GM21423 (cell line): ENCODE measurements at regions not wholly inside any gene's neighbourhood (a gene's known extent, or its start where the extent isn't known, plus 50 kb on each side); places are given as distances from the start of the nearest gene placed in this dataset.

Experiments used
- ATAC-seq: cut with Tn5 transposase; IDR thresholded peaks from one replicate; pipeline ENCODE4 v1.9.1; 2021; ENCODE audit warnings: mild to moderate bottlenecking, moderate library complexity; ENCODE audit not compliant: unreplicated experiment

DNA sequence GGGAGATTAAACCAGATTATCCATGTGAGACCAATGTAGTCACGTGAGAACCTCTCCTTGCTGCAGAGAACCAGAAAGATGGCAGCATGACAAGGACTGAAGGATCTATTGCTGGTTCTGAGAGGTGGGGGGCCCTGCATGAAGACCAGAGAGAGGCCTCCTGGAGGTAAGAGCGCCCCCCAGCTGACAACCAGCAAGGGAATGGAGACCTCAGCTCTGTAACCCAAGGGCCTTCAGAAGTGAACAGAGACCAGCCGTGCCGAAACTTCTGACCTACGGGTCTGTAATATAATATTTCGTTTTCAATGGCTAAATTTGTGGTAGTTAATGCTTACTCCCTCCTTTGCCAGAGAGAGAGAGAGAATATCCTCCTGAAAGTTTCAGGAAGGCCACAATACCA lies 524.1 kb upstream of the TBX3 start:
- ATAC-seq = no peak

DNA sequence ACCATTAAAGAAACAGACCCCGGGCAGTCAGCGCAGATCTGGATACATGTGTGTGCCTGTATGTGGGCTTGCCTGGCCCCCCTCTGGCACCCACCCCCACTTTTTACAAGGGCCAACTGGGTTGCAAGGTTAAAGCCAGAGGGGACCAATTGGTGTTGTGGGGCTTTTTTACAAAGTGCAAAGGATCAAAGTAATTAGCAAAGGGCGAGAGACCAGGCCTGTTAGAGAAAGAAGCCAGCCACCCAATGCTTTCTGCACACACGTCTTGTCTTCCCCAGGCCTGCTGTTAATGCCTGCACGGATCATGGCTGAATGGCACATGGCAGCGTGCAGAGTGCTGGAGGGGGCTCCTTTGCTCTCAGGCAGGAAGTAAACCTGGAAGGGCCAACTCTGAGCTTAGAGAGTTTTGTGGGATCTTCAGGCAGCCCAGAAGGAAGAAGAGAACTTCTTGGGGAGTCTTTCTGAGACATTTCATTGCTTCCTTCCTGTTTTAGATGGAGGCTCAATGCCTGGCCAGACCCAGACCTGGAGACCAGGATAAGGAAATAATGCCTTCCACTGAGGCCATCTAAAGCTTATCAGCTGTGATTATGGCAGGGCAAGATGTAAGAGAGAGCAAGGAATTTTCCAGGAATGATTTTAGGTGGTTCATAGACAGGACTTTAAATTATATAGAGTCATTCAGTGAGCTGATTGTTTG lies 523.4 kb upstream of the TBX3 start:
- no peak for ATAC-seq

DNA sequence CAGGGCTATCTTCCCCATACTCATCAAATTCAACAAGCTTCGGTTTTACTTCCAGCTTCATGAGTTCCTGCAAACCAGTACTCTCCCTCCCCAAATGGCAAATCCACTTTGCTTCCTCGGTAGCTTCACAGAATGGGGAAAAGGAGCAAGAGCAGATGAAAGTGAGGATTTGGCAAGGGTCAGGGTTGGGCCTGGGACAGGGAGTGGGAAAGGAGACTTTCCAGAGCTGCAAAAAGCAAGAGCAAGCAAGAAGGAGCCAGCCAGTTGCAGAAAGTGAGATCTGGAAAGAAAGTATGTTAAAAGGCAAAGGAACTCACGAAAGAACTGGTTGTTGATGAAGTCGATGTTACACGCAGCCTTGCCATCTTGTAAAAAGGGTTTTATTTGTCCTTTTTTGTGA lies 522.8 kb upstream of the TBX3 start:
- no peak for ATAC-seq

DNA sequence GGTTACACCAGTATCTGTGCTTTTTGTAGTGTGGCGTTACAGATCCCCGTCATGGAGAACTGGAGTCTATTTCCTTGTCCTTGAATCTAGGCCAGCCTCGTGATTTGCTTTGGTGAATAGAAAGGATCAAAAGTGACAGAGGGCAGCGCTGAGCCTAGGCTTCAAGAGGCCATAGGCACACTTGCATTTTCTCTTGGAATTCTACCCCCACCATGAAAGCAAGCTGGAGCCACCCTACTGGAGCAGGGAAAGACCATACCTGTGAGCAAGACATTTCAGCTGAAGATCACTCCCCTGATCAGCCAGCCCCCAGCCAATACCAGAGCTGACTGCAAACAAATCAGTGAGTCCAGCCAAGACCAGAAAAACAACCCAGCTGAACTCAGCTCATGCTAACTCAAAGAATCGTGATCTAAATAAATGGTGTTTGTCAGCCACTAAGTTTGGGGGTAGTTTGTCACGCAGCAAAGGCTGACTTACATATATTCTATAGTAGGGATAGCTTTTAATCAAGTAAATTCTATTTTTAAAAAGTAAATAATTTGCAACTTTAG lies 521.9 kb upstream of the TBX3 start:
- ATAC-seq = no peak

DNA sequence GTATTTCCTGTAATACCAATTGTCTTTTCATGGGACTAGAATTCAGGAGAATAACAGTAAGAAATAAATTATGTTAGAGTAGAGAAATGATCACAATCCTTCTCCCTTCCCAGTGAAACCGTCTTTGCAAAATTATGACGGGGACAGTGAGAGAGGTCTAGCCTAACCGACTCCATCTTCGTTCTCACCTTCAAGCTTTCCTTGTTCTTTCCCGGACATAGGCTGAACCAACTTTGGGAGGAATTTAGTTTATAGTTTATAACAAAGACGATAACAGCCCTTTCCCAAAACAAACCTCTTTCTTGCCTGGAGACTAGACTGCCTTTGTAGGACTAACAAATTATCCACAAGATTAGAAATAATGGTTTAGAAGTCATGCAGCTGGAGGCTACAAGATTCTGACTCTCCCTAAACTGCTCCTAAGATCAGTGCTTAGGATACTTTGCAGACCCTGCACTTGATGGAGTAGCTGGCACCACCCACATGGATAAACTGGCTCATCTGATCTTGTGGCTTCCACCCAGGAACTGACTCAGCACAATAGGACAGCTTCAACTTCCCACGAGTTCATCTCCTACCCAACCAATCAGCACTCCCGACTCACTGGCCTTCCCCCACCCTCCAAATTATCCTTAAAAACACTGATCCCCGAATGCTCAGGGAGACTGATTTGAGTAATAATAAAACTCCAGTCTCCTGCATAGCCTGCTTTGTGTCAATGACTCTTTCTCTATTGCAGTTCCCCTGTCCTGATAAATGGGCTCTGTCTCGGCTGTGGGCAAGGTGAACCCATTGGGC lies 521.2 kb upstream of the TBX3 start:
- no peak for ATAC-seq

DNA sequence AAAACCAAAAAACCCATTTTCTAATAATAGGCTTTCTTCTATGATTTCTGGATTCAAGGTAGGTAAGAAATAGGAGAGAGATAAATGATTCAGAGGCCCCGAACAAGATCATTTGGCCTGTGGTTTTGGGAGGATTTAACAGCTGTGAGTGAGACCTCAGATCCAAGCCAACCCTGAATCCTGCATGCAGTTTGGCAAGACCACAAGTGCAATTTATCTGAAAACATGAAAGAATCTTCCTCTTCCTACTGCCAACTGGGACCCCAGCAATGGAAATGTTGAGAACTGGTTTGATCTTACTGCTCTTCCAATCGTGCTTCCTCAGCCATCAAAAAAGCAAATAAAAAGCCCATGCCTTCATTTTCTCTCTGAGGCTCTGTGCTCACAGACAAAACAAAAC lies 519.7 kb upstream of the TBX3 start:
- ATAC-seq = no peak

DNA sequence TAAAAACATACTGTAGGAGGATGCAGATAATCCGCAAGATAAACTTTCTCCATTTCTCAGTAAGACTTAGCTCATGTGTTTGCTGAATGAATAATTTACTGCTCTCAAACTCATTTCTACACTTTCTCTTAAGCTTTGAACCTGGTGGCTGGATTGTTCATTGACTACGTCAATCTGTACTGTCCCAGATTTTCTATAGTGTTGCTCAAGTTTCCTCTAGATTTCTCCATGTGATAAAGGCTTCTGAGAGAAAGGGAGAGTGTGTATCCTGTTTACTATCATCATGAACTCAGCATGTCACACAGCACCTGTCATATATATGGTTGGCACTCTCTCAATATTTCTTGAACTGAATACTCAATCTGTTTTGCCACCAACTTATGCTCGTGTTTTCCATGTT lies 518.0 kb upstream of the TBX3 start:
- ATAC-seq = no peak

DNA sequence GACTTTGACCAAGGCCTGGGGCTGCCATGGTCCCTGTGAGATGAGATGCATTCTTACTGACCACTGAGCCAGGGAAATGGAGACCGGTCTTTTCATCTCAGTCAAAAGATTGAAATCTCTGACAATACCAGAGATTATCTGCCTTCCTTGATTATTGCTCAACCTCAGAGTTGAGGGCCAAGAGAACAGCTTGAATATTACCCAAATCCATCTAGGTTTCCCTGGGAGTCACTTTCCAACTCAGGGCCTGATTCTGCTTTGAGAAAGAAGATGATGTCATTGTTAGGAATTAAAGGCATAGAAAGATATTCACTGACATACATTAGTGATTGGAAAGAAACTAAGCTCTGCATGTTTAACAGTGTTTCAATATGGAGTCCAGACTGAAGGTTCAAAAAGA lies 515.9 kb upstream of the TBX3 start:
- ATAC-seq = no peak

DNA sequence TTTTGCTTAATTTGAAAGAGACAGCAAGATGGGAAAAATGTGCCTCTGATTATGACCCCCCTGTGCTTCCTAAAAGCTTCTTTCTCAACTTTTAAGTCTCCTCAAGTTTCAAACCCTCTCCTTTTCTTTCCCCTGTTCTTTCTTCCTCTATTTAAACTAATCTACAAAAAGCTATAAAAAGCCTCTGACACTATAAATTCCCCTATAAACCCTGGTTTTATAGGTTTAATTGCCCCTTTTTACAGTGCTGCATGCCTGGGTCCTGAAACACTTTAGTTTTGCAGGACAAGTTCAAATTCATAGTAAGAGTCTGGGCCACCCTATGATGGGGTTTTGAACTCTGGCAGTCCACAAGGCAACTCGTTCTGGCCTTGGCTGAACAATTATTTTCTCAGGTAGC lies 510.9 kb upstream of the TBX3 start:
- ATAC-seq = no peak

DNA sequence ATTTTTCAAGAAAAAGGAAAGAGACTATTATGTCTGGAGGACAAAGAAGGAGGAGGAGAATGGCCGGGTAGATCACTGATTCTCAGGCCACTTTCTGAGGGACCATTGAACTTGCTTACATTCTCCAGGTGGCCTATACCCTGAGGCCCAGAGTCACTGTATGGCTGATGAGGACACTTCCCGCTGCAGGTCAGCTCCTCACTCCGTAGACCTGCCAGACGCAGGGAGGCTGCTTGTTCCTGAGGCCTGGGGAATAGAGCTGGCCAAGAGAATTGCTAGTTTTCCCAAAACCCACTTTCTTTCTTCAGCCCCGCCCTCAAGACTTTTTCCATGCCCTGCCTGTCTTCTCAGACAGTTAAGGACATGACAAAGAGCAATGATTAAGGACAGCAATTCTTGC lies 510.5 kb upstream of the TBX3 start:
- no peak for ATAC-seq

DNA sequence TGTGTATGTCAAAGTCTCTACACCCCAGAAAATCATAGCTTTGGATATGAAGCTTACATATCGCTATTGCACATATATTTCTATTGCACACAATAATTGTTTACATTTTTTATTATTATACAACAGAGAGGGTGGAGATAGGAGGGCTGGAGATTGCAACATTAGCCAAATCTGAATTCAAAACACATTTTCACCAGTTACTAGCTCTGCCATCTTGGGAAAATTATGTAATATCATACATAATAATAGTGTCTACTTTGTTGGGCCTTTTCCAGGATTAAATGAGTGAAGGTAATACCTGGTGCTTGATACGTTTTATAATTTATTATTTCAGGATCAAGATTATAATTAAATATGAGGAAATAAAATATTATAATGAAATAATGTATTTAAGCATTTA lies 507.4 kb upstream of the TBX3 start:
- ATAC-seq = no peak

DNA sequence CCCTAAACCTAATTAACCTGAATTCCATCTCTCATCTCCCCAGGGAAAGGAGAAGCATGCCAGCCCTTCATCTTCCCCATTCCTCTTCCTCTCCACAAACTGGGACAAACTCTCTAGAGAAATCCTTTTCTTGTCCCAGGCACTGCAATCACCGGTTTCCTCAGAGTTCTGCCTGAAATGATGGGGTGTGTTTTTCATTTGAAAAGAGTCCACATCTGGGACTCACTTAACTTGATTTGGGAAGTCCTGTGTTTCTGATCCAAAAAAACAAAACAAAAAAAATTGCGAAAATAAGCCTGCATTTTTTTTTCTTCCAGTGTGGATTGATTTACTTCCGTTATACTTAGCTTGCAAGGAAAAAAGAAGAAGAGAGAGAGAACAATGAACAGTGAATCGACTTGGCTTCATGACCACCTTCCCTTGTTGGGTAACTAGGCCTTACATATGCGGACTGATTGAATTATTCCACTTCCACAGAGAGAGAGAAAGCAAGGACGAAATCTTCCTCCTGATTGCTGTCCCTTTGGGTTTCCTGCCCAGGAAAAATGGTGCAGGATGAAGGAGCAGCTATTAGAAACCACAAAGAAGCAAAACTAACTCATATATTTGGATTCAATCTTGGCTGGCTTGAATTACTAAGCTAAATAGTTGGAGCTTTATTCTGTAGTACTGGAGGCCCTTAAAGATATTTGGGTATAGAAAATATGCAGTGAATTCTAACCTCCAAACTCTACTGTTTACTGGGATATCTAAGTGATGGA lies 506.2 kb upstream of the TBX3 start:
- no peak for ATAC-seq

DNA sequence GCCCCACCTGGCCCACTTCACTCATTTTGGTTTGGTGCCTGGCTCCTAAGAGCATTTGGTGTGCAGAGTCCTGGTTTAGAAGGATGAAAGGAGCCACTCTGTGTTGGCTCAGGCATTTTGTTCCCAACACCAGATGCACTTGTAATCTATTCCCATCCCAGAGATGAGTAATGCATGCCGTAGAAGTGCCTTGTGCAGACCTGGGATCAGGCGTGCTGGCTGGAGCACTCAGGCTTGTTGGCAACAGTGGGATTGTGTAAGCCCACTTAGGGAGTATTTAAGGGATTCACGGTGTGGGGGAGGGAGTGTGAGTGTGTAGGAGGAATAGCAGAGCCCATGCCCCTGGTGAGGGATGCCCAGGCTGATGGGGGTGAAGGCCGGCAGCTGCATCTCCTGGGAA lies 501.5 kb upstream of the TBX3 start:
- no peak for ATAC-seq

DNA sequence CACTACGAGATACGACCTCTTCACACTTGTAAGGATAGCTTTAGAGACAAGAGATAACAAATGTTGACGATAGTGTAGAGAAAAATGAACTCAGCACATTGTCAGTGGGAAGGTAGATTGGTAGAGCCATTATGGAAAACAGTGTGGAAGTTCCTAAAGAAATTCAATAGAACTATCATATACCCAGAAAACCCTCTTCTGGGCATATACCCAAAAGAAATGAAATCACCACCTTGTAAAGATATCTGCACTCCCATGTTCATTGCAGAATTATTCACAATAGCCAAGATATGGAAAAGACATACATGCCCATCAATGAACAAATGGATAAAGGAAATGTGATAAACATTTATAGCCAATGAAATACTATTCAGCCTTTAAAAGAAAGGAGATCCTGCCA lies 499.8 kb upstream of the TBX3 start:
- no peak for ATAC-seq

DNA sequence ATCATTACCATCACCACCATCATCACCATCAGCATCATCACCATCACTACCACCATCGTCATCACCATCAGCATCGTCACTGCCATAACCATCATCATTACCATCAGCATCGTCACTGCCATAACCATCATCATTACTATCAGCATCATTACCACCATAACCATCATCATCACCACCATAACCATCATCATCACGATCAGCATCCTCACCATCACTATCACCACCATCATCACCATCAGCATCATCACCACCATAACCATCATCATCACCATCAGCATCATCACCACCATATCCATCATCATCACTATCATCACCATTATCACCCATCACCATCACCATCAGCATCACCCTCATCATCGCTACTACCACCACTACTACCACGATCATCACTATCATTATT lies 493.9 kb upstream of the TBX3 start:
- no peak for ATAC-seq

DNA sequence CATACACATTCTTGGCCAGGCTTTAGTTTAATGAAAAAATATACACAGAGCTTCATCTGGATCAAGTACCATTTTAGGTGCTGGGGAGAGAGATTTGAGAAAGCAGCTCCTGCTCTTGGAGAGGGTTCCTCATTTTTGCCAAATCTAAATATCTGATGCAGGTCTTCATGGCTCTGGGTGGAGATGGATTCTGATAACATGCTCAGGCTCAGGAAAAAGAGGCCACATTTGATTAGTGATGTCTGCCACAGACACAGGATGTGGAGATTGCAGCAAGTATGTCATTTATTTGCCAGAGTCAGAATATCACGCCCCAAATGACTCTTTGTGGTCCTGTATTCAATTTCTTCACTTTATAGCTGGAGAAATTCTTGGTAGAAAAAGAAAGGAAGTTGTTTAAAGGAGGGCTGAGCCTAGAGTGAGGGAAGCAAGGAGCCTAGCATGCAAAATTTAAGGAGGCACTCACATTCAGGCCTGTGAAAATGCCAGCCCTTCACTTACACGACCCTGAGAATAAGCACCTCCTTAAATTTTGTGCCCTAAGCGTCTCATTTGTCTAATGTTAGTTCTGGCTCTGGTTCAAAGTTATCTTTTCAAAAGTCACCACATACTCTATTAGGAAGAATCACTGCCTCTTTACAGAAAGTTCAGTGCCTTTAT lies 492.9 kb upstream of the TBX3 start:
- no peak for ATAC-seq

DNA sequence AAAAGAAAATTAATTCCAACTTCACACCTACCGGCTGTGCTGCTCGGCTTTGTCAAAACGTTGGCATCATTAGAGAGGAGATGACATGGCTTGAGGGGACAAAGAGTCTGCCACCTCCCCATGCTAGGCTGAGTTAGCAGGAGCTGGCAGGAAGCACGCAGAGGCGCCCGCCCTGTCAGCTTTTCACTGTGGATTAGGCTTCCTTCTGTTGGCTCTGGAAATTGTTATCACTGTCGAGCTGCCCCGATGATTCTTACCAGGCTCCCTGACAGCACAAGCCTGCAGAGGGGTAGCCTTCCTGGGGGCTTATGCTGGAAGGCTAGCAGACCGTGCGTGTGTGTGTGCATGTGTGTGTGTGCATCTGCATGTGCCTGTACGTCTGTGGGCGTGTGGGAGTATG lies 490.9 kb upstream of the TBX3 start:
- no peak for ATAC-seq

DNA sequence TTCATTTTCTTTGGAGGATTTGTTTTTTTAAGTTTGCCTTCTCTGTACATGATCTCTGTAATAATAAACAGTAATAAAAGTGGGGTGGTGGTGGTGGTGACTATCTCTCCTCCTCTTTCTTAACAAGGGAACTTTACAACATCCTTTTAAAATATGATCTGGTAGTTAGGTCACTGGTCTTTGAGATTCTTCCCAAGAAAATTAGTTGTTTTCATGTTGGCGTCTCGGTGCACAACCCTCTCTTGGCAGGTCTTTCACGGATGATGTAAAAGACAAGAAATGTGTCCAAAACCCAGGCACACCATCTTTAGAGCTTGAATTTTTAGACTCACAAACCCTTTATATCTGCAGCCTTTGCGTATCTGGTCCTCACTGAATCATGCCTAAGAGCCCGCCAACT lies 488.5 kb upstream of the TBX3 start:
- ATAC-seq = no peak

DNA sequence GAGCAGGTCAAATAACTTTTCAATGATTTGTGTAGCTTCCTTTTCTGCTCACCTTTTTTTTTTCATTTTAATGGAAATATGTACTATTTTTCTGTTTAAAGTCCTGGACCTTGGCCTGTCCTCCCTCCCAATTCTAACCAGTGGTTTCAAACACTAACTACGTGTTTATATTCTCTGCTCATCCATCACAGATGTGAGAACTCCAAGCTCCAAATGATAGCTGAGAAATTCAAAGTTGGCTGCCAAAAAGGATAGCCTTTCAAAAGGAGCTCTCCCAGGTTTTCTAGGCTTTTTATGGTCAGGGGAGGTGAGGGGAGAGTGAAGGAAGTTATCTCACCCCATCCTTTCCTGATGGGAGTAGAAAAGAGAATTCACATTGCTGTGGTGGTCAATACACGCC lies 486.0 kb upstream of the TBX3 start:
- no peak for ATAC-seq

DNA sequence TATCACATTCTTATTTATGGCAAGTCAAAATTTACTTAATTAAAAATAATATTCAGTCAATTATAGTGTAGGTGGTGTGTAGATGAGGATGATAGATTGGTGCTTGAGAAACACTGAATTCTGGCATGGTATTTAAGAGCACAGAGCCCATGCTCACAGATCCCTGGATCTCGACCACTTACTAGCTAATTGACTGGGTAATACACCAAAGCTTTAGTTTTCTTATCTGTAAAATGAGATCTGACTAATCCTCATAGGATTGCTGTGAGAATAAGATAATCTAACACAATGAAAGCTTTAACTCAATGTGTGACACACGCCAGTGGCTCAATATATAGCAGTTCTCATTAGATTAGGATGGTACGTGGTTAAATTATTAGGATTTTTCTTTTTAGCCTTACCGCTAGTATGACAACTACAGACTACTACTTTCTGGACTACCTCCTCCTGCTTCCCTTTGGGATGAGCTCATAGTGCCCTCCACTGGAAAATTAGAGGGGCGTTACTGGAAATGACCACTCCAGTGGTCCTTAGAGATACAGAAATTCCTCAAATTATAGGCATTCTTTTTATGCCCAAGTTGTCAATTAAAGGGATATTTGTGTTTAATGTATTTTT lies 482.8 kb upstream of the TBX3 start:
- no peak for ATAC-seq

DNA sequence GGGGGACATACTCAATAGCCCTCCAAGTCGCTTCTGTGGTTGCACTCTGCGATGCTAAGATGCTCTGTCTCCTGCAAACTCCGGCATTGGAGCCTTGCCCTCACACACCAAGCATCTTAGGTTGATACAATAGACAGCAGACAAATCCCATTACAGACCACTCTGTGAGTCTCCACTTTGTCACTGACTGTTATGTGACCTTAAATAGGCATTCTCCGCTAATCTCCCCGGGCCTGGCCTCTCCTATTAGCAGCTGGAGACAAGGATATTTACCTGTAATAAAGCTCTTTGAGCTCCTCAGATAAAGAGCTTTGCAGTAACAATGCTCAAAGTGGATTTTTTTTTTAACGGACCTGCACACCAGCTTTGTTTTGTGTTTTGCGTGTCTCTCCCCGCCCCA lies 479.7 kb upstream of the TBX3 start:
- ATAC-seq = no peak
